HG02678 (cell line): ENCODE measurements at regions not wholly inside any gene's neighbourhood (a gene's known extent, or its start where the extent isn't known, plus 50 kb on each side); places are given as distances from the start of the nearest gene placed in this dataset.

Source experiments
- ATAC-seq: cut with Tn5 transposase; IDR thresholded peaks from one replicate; pipeline ENCODE4 v1.9.1; 2021; ENCODE audit warnings: mild to moderate bottlenecking, moderate library complexity; ENCODE audit not compliant: unreplicated experiment

DNA sequence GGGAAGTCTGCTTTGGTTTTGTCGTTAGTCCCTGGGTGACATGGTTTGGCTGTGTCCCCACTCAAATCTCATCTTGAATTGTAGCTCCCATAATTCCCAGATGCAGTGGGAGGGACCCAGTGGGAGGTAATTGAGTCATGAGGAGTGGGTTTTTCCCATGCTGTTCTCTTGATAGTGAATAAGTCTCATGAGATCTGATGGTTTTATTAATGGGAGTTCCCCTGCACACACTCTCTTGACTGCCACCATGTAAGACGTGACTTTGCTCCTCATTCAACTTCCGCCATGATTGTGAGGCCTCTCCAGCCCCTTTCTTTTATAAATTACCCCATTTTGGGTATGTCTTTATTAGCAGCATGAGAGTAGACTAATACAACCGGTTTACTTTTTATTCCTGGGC lies 405.8 kb upstream of the ID2 start:
- ATAC-seq, result no peak

DNA sequence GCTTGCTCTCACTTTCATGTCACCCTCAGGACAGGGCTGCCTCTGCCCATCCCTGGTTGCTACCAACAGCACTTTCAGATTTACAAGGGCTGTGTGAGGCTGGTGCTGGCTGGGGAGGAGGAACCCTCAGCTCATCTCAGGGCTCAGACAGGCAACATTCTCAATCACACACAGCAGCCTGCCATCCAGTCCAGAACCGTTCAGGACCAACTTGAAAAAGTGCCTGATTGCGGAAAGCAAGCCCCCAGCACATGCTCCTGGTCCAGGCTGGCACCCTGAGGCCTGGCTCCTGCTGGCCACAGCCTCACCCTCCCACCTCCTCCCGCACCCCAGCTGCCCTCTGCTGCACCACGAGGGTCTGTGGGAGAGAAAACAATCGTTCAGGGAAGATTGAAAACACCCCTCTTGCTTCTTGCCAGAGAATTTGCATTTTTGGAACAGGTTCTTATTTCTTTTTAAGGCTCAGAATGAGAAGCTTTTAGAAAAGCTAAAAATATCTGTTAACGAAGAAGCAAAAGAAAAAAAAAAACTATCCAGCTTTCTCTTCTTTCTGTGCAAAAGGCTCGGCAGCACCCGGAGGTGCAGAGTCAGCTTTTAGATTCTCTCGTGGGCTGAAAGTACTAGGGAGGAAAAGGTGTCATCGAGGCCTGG lies 403.8 kb upstream of the ID2 start:
- ATAC-seq, result peak; percentile 52

DNA sequence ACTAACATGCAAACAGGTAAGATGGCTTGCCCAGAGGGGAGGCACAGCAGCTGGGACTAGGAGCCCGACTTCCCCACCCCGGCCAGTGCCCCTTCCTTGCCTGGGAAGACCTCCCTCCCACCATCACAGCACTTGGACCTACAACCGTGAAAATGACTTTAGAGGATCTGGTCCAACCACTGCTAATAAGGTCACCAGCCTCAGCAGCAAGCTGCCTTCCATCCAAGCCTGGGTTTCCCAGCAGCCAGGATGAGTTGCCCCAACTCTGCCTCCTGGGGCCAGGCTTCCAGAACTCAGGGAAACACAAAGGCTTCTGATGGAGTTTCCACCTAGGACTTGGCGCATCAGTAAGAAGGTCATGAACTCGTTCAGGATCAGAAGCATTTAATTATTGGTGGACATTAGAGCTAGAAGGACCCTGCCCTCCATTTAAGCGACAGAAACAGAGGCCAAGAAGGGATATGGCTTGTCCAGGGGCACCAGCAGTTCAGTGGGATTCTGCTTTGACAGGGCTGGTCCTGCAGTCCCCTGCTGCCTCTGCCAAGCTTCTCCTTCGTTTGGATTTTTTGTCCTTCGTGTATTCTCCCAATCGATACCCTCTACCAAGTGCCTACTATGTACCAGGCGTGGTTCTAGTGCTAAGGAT lies 403.0 kb upstream of the ID2 start:
- ATAC-seq, result no peak

DNA sequence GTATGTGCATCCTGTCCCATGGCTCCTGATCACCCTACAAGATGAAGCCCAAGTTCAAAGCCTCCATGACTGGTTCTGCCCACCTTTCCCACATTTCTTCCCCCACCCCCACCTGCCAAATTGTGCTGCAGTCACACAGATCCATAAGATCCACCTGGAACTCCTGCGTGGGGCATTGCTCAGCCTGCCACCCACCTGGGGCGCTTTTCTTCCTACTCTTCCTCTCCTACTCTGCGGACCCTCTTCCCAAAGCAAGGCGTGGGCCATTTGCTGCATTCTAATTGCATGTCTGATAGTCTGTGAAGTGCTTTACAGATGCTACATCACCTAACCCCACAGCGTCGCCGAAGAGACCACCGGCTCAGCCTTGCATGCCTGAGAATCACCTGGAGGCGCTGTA lies 402.4 kb upstream of the ID2 start:
- no peak for ATAC-seq

DNA sequence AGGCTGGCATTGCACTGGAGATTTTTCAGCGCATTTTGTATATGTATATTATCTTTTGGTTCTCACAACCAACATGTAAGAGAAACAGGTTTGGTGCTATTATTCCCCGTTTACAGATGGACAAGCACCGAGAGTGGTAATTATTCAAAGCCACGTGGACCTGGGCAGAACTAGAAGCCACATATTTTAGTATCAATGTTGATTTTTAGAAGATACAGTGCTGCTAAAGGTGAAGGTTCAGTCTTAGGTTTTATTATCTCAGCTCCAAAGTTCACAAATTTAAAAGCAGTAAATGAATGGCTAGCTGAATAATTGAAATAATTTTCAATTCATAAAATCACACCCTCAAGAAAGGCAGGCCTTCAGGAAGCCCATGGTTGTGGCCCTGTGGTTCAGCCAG lies 400.6 kb upstream of the ID2 start:
- ATAC-seq, result no peak

DNA sequence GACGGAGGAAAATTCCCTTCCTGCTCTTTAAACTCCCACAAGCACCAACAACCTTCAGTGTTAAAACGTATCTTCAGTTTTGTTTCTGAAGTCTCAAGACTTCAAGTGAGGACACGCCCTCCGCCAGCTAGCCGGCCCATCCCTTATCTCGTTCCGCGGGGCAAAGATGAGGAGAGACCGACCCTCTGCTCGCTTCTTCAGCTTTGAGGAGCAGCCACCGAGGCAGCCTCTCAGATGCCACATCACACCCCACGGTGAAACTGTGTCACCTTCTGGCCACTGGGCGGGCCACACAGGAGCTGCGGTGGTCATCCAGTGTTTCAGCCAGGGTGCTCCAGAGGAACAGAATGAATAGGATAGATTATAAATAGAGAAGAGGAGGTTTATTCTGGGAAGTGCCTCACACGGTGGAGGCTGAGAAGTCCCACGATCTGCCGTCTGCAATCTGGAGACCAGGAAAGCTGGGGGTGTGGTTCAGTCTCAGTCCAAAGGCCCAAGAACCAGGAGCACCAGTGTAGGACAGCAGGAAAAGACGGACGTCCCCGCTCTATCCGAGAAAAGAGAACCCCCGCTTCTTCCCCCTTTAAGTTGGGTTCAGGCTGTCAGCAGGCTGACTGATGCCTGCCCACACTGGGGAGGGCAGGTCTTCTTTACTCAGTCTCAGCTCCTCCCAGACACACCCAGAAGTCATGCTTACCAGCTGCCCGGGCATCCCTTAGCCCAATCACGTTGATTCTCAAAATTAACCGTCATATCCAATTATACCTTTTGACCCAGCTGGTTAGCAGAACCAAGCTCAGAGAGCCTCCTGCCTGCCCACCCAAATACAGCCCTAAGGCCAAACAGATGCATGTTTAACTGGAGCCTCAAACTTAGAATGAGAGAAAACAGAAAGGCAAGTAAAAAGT lies 399.7 kb upstream of the ID2 start:
- no peak for ATAC-seq

DNA sequence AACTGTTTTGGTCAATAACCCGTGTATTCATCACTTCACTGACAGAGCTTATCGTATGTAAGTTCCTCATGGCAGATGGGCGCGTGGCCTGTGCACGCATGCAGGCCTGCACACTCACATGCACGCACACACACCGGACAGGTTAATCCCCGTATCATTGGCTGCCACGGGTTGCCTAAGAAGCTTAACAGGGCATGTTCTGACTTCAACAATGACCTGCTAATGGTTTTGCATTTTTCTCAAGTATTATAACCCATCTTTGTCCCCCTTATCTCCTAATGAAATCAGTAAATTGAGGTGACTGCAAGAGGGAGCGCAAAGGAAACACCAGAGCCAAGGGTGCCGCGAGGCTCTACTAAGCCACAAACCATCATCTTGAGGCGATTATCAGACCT lies 399.0 kb upstream of the ID2 start:
- ATAC-seq, result no peak

DNA sequence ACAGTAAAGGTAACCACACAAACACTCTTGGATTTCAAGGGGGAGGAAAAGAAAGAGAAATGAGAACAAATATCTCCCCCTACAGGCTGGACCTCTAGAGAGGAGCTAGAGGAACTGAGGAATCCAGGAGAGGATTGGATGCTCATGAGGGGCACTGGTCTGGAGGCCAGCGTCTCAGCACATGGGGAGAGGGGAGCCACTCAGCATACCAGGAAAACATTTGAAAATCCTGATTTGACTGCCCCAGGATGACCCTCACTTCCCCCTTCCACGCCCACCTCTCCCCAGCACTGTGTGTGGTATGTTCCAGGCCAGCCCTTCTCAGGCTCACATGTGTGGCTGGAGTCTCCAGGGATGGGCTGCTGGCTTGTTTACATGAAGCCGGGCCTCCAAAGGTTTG lies 396.8 kb upstream of the ID2 start:
- ATAC-seq, result no peak

DNA sequence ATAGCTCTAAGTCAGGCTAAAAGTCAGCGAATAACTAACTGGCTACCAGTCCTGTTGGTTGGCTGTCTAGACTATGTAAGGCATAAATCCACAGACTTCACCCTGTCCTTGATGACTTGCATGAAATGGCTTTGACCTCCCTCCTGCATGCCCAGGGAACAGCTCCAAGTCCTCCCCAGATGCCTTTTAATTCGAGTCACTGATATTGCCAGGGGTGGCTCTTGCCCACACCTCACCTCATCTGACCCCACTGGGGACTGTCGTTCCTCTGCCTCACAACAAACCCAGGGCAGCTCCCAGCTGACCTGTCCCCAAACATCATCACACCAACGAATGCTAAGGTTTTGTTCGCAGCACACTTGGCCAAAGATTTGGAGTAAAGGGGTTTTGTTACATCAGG lies 396.0 kb upstream of the ID2 start:
- ATAC-seq, result no peak

DNA sequence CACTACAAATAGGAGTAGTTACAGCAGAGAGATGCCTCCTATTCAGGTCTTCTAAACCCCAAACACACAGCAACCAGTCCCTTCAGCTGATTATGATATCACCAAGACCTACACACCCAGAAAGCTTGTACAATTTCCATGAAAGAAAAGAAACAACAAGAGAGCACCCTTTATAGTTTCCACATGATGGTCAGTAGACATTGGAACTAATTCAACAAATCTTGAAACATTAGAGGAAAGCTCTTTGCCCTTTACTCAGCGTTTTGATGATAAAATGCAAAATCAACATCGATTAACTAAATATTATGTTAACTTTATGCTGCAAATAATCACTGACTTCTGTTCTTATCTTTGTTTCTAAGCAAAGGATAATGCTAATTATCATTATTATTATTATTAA lies 393.6 kb upstream of the ID2 start:
- ATAC-seq, result no peak

DNA sequence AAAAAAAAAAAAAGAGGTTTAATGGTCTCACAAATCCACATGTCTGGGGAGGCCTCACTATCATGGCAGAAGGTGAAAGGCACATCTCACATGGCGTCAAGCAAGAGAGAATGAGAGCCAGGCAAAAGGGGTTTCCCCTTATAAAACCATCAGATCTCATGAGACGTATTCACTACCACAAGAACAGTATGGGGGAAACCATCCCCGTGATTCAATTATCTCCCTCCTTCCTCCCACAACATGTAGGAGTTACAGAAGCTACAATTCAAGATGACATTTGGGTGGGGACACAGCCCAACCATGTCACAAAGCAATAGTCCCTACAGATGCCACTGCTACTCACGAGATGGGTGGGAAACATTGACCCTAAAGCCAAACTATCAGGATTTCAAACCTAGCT lies 392.7 kb upstream of the ID2 start:
- ATAC-seq, result no peak

DNA sequence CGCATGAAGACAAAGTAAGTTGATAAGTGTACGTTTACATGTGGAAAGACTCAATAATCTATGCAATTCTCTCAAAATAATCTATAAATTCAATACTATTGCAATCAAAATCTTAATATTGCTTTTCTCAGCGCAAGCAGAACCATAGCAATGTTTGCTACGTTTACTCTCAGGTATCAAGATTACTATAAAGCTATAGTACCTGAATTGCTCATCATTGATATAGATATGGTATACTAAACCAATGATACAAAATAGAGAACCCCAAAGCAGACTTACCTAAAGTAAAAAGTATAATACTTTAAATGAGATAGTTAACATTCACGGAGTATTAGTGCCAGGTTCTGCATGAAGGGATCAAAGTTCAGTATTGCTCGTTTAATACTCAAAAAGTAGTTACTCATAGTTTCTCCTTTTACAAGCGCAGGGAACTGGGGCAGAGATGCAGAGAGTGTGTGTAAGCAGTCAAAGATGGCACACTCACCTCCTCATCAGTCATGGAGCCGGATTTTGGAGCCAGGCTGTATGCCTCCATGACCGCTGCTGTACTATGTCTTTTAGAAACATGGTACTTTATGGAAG lies 391.0 kb upstream of the ID2 start:
- no peak for ATAC-seq

DNA sequence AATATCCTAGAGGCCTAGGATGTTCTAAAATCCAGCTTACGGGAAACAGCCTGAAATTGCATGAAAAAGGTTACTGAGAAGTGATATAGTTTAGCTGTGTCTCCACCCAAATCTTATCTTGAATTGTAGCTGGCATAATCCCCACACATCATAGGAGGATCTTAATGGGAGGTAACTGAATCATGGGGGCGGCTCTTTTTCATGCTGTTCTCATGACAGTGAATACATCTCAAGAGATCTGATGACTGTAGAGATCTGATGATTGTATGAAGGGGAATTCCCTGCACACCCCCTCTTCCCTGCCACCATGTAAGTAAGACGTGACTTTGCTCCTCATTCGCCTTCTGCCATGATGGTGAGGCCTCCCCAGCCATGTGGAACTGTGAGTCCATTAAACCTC lies 385.6 kb upstream of the ID2 start:
- no peak for ATAC-seq

DNA sequence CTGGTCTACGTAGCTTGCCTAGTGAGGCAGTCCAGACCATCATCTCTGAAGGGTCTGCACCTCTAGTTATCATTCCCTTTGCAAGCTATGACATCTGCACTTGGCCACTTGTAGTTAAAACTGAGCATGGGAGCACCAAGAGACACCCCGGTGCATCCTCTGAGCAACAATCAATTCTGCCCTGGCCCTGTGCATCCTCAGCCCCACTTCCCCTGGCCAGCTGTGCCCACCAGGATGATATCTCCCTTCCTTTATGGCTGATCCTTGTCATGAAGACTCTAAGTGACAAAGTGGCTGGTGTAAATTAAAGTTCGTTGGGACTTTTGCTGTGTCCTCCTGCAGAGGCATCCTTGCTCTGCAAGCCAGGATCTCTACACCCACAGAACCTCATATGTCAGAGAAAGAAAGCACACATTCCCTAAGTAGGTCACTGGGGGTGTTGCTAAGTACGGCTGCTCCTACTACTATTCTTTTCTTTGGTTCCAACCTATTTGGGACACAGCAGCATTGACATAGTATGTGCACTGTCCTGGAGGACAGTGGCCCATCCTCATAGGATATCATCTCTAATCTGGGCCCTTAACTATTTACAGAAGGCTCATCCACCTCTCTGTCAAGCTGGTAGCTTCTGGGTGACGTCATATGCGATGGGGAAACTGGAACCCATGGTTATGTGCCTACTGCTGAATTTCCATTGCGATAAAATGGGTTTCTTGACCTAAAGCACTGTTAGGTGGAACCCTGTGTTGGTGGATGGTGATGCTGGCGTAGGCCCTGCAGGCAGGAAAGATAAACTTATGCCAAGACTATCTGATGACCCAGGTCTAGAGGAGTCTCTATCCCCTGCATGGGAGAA lies 384.3 kb upstream of the ID2 start:
- no peak for ATAC-seq

DNA sequence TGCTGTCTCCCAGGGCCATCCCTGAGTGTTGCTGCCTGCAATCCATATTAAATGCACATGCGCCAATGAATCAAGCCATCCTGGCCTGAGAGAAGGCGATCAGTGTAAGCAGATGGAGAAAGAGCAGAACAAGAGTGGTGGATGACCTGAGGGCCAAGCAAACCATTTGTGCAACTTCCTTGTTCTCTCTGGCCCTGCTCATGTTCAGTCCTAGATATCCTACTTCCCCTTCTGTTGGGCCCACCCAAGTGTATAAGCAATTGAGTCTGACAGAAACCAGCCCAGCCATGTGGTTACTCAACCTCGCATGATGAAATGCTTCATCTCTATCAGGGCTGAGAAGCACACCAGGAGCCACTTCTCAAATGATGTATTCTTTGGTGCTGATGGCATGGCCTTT lies 383.1 kb upstream of the ID2 start:
- no peak for ATAC-seq

DNA sequence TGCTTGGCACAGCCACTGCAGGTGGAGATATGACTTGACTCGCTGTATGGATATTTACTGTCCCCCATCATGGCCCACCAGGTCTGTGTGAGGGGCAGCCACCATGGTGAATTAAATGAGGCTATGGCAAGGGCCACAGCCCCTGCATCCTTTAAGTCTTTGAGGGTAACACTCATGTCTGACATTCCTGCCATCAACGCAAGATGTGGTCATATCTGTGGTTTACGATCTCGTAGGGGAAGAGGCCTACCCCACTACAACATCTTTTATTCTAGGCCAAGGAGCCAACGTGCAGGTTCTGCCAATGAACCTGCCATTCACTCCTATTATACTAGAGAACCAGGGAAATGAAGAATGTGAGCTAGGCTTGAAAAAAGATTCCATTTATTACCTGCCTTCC lies 381.6 kb upstream of the ID2 start:
- no peak for ATAC-seq

DNA sequence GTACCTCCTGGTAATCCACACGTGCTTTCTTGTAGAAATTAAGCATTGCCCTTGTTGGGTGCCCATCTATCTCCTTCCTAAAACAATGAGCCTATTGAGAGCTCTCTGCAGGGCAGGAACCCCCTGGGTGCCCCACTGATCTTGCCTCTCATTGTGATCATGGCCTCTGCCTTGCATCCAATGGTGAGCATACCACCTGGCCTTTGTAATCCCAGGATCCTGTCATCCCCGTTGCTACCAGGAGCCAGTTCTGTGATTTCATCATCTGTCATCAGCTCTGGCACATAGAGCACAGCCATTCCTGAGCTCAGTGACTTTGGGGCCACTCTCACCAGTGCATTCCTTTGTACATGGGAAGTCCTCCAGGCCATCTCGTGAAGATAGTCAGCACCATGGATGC lies 381.0 kb upstream of the ID2 start:
- ATAC-seq, result no peak

DNA sequence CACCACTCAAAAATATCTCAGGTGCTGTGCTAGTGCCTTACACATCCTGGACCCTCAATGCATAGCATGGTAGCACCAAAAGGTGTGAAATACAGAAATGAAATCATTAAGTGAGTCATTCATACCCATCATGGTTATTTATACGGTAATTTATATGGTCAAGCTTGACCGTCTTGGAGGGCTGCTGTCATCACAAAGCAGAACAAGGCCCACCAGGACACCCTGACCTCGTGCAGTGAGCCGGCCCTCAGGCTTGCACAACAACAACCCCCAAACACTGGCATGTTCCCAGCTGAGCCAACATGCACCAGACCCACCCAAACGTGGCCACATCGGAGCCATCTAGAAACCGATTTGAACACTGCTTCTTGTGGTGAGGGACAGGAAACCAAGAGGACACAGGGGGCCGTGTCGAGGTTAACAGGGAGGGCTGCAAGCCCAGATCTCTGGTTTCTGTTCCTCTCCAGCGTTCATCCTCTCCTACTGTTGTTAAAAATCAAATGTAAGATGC lies 378.5 kb upstream of the ID2 start:
- ATAC-seq, result peak; percentile 67

DNA sequence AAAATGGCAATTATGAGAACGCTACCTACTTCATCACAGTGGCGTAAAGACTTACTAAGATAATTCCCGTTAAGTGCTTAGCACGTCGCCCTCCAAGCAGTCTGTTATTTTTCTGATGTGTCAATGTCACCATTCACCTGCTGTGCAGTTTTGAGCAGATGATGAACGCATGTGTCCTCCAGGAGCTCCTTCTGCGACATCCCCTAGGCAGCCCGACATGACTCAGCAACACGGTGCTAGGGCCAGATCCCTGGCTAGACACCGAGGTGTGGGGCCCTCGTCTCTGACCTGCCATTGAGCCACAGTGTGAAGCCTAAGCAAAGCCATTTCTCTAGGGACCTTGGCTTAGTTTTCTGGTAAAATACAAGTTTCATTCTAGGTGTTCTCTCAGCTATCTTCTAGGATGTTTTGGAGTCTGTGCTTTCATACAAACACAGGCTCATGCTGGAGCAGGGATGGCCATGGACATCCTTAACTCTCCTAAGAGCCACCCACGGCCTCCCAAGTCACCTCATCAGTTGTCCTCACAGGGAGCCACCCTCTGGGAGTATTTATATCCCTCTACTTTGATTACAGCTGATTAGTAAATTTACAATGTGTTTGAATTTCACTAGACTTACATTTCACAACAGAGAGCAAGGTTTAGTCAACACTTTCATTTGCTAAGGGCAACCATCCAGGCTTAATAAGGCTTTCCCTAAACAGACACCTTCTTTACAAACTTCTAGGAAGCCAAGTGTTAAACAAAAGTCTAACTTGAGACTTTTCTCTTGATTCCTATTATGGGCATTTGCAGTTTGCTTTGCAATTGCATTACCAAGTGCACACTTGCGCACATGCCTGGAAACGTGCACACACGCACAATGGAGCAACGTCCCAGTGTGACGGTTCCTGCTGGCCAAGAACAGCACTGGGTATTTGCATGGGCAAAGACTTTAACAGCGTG lies 376.8 kb upstream of the ID2 start:
- no peak for ATAC-seq
